H1 (cell line): ENCODE measurements at regions not wholly inside any gene's neighbourhood (a gene's known extent, or its start where the extent isn't known, plus 50 kb on each side); places are given as distances from the start of the nearest gene placed in this dataset.

ENCODE experiments used
- CBX5 ChIP-seq: fragments of 300-800, 300-1000 bp; sonication (generic); IDR thresholded peaks from 2 replicates; pipeline ENCODE4 v1.7.1; 2016; ENCODE audit warnings: antibody characterized with exemption, low read length, low read depth
- FOSL1 ChIP-seq: IDR thresholded peaks from 2 replicates; pipeline ENCODE4 v1.6.1; 2011; ENCODE audit warnings: mild to moderate bottlenecking, low read depth, low read length, moderate library complexity; ENCODE audit not compliant: insufficient read depth
- TF ChIP-seq, protein P1 (sequence below): fragments of 300-600 bp; sonication (generic); IDR thresholded peaks from 2 replicates; pipeline ENCODE4 v1.7.1; 2012; ENCODE audit warnings: low read length, moderate library complexity, mild to moderate bottlenecking, inconsistent platforms; ENCODE audit not compliant: insufficient replicate concordance

DNA sequence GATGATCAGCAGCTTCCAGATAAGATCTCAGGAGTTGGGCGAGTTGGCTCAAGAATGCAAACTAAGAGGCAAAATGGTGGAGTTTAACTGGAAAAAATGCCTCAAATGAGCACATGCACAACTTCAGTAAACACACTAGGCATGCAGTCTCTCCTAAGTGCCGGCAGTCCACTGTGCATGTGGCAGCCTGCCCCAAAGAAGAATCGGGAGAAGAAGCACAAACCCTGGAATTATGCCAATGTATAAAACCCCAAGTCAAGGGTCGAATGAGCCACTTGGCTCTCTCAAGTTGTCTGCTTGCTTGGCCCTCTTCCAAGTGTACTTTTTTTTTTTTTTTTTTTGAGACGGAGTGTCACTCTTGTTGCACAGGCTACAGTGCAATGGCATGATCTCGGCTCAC is 53.3 kb upstream of the SLITRK1 start (continued):
- TF ChIP-seq, protein P1, sequence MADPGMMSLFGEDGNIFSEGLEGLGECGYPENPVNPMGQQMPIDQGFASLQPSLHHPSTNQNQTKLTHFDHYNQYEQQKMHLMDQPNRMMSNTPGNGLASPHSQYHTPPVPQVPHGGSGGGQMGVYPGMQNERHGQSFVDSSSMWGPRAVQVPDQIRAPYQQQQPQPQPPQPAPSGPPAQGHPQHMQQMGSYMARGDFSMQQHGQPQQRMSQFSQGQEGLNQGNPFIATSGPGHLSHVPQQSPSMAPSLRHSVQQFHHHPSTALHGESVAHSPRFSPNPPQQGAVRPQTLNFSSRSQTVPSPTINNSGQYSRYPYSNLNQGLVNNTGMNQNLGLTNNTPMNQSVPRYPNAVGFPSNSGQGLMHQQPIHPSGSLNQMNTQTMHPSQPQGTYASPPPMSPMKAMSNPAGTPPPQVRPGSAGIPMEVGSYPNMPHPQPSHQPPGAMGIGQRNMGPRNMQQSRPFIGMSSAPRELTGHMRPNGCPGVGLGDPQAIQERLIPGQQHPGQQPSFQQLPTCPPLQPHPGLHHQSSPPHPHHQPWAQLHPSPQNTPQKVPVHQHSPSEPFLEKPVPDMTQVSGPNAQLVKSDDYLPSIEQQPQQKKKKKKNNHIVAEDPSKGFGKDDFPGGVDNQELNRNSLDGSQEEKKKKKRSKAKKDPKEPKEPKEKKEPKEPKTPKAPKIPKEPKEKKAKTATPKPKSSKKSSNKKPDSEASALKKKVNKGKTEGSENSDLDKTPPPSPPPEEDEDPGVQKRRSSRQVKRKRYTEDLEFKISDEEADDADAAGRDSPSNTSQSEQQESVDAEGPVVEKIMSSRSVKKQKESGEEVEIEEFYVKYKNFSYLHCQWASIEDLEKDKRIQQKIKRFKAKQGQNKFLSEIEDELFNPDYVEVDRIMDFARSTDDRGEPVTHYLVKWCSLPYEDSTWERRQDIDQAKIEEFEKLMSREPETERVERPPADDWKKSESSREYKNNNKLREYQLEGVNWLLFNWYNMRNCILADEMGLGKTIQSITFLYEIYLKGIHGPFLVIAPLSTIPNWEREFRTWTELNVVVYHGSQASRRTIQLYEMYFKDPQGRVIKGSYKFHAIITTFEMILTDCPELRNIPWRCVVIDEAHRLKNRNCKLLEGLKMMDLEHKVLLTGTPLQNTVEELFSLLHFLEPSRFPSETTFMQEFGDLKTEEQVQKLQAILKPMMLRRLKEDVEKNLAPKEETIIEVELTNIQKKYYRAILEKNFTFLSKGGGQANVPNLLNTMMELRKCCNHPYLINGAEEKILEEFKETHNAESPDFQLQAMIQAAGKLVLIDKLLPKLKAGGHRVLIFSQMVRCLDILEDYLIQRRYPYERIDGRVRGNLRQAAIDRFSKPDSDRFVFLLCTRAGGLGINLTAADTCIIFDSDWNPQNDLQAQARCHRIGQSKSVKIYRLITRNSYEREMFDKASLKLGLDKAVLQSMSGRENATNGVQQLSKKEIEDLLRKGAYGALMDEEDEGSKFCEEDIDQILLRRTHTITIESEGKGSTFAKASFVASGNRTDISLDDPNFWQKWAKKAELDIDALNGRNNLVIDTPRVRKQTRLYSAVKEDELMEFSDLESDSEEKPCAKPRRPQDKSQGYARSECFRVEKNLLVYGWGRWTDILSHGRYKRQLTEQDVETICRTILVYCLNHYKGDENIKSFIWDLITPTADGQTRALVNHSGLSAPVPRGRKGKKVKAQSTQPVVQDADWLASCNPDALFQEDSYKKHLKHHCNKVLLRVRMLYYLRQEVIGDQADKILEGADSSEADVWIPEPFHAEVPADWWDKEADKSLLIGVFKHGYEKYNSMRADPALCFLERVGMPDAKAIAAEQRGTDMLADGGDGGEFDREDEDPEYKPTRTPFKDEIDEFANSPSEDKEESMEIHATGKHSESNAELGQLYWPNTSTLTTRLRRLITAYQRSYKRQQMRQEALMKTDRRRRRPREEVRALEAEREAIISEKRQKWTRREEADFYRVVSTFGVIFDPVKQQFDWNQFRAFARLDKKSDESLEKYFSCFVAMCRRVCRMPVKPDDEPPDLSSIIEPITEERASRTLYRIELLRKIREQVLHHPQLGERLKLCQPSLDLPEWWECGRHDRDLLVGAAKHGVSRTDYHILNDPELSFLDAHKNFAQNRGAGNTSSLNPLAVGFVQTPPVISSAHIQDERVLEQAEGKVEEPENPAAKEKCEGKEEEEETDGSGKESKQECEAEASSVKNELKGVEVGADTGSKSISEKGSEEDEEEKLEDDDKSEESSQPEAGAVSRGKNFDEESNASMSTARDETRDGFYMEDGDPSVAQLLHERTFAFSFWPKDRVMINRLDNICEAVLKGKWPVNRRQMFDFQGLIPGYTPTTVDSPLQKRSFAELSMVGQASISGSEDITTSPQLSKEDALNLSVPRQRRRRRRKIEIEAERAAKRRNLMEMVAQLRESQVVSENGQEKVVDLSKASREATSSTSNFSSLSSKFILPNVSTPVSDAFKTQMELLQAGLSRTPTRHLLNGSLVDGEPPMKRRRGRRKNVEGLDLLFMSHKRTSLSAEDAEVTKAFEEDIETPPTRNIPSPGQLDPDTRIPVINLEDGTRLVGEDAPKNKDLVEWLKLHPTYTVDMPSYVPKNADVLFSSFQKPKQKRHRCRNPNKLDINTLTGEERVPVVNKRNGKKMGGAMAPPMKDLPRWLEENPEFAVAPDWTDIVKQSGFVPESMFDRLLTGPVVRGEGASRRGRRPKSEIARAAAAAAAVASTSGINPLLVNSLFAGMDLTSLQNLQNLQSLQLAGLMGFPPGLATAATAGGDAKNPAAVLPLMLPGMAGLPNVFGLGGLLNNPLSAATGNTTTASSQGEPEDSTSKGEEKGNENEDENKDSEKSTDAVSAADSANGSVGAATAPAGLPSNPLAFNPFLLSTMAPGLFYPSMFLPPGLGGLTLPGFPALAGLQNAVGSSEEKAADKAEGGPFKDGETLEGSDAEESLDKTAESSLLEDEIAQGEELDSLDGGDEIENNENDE: no peak
- TF ChIP-seq CBX5 (no peak), FOSL1 (no peak)
- TF ChIP-seq, all 59 proteins: peak for 0
